Stimulated activated CD8-positive, alpha-beta memory T cell treated with anti-CD3 and anti-CD28 coated beads, Interleukin-4, amount 100 ng/mL, for 48 hours (primary cell): ENCODE measurements at regions not wholly inside any gene's neighbourhood (a gene's known extent, or its start where the extent isn't known, plus 50 kb on each side); places are given as distances from the start of the nearest gene placed in this dataset.
"Not testable (repeated sequence)": the region's sequence is repeated elsewhere in the genome, so short reads cannot be mapped to it uniquely, and the experiment has no call there.

Experiments
- DNase-seq: peaks from one replicate; pipeline ENCODE4 v3.0.0-alpha.2; 2020

DNA sequence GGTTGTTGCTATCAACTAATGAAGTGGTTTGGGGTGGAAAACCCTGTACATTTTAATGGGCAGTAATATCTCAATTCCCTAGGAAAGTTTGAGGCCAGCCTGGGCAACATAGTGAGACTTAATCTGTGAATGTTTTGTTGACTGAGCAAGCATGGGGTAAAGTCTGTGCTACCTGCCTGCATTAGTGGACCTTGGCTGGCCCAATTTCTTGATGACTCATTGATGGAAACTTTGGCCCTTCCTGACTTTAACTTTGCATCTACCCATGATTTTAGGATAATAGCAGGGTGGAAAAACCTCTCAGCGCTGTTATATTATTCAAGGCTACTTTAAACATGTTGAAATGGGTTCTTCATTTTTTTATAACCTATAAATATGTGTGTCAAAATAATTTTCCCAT, 389.4 kb upstream of the RORB start:
- no peak for DNase-seq

DNA sequence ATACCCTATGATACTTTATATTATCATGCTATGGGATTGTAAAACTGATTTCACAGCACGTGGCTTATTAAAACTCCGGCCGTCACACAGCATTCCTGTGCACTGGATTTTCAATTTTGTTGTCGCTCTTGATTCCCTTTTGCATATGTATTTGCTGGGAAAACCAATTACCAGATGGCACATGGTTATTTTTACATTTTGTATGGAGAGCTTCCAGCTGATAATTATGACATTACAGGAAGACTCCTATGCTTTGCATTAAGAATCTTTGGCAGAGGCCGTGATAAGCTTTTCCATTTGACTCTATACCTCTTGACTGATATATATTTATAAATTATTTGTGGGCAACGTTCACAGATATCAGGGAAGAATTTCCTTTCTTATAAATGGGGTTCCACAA, 381.2 kb upstream of the RORB start:
- no peak for DNase-seq

DNA sequence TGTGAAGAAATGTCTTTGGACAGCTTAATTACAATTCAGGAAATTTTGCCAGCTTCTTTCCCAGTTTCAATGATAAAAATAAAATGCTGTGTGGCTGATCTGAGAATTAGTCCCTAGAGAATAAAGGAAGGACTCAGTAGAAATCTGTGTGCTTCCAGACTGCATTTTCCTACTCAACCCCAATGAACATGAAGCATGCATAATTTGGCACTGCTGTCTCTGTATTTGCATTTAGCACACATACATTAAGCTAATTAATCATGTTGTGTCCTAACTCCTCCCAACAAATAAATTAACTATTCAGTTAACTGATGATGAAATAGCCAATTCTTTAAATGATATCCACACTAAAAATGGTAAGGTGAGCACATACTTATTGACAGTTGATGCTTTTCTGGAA, 380.0 kb upstream of the RORB start:
- DNase-seq: no peak

DNA sequence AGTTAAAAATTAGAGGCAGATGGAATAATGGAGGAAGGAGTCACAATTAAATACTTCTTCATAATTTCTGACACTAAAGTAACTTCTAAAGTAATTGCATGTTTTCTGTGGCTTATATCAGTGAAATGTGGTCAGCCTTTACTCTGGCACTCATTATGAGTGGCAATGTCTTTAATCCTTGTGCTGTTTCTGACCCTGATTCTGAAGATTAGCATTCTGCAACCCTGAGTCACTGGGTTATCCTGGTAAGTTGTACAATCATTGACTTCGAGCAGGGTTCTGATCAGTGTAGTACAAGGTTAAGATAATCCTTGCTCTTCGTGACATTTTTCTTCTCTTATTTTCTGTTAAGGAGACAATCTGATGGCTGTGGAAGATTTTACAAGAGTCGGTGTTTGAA, 379.4 kb upstream of the RORB start:
- DNase-seq: no peak

DNA sequence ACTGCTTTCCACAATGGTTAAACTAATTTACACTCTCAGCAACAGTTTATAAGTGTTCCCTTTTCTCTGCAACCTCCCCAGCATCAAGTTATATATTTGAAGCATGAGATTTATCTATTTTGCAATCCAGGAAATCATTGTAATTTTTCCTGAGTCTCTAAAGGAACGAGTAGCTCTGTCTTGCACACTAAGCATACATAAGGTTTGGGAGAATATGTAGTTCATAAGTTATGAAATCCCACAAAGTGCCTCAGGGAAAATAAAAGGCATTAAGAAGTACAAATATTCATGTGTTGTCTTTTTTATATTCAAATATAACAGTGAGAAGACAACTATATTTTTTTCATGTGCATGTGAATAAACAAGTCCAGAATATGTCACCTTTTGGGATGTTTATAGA, 377.1 kb upstream of the RORB start:
- DNase-seq: no peak

DNA sequence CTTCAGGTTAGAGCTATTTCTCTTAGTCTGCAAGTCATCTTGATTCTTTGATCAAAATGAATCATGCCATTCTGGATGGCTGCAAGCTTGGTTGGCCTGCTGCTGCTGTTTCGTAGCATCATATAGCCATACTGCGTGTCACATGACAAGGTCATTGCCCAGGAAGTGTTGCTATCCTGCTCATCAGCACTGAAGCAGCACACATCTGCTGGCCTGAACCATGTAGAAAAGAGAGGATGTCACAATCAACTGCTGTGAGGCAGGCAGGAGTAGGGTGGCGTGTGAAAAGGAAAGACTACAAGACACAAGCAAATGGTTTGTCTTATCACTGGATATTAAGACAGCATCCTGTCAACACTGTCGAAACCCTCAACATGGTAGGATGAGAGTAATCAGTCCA, 376.7 kb upstream of the RORB start:
- DNase-seq: no peak

DNA sequence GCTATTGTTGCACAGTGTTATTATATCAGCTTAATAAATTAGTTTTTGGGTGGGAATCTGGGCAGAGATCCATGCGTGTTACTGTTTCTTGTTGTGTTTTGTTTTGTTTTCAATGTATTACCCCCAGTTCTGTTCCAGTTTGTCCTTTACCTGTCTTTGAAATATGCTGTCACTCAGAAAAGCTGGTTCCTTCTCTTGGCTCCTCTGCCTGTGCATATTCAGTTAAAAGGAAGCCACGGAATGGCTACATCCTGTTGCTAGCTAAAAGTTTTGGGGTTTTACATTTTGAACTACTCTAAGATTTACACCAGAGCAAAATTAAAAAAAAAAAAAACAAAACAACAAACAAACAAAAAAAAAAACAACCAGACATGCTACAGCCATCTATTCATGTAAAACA, 374.9 kb upstream of the RORB start:
- DNase-seq: no peak

DNA sequence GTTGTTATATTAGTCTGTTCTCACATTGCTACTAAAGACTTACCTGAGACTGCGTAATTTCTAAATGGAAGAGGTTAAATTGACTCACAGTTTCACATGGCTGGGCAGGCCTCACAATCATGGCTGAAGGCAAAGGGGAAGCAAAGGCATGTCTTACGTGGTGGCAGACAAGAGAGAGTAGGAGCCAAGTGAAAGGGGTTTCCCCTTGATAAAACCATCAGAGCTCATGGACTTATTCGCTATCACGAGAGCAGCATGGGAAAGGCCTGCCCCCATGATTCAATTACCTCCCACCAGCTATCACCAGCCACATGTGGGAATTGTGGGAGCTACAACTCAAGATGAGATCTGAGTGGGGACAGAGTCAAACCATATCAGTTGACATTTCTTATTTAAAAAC, 374.5 kb upstream of the RORB start:
- DNase-seq: no peak

DNA sequence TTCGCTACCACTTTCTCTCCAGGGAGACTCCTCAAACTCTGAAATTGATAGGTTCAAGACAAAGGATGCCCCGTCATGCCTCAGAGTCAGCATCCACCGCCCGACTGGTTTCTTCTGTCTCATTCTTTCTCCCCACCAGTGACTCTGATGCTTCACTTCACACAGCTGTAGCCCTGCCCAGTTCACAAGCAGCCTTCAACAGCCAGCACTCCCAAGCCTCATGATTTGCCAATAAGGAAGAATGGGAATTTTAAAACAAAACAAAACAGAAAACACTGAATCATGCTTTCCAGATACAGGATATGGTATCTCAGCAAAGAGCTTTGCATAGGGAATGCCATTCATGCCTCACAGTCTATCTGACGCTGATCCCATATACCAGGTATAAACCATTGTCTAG, 371.2 kb upstream of the RORB start:
- DNase-seq: no peak

DNA sequence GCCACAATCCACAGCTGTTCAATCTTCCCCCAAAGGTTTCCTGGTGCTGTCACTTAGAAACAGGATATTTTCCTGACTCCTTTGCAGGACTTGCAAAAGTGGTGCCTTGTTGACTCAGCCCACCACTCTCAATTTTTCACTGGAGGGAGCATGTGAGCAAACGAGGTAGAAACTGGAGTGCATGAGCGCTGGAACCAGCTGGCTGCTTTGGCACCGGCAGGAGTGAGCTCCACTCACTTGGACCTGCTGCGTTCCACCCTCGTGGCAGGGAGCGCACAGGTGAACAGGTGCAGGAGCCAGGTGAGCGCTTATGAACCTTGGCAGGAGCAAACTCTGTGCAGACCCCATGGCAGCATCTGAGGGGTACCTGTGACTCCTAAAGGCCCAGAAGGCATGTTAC, 364.1 kb upstream of the RORB start:
- no peak for DNase-seq

DNA sequence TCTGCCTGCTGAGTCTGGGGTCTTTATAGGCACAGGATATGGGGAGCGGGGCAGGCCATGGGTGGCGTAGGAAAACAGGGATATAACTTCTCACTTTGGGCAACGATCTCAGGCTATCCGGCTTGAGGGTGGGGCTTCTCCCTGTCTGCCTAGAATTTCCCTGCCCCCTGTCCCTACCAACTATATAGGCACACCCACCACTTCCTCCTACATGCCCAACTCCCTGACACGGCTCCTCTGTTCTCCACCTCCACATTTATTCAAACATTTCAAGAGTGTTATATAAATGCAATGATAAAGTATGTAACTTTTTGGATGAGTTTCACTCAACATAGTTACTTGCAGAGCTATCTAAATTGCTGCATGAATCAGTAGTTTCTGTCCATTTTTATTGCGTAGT, 363.2 kb upstream of the RORB start:
- DNase-seq: no peak

DNA sequence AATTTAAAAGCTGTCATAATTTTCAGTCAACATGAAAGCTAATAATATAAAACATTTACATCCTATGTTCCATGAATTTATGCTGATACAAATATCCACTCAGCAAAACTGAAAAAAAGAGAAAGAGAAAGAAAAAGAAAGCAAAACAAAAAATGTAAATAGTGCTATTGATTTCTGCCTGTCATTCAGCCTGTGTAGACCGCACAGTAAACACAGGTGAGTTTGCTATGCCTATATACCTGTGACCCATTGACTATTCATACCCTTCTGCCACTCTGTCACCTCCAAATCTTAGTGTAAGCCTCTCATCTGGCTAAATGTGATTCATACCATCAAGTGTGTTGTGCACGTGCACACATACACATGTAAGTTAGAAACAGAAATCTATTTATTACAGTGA, 359.0 kb upstream of the RORB start:
- DNase-seq: no peak

DNA sequence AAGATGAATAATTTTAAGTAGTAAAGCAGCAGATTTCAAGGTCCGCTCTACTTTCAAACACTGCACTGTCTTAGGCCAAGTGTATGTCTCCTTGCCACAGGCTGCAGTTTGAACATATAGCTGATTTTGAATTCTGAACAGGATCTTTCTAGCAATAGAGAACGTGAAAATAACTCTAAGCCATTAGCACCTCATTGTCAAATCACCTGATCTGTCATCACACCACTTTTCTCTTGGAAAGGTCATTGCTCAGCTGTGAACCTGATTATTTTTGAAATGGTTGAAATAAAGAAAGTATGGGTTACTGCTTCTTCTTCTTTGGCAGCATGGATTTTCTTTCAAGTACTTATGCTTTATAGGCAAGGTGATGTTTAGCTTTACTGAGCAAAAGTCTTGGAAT, 357.0 kb upstream of the RORB start:
- DNase-seq: no peak

DNA sequence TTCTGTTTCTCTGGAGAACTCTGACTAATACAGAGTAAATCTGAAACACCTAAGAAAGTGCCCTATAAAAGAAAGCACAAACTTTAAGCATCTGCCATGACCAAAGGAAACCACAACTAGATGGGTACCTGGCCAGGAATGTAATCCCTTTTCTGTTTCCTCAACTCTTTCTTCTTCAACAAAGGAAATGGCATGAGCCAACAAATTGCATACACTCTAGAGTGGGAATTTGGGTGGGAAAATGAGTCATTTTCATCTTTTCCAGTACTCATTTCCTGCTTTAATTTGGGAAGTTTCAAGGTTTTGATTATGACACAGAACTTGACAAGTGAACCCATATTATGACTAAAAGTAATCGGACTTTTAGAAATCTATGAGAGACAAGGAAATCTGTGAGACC, 349.2 kb upstream of the RORB start:
- no peak for DNase-seq

DNA sequence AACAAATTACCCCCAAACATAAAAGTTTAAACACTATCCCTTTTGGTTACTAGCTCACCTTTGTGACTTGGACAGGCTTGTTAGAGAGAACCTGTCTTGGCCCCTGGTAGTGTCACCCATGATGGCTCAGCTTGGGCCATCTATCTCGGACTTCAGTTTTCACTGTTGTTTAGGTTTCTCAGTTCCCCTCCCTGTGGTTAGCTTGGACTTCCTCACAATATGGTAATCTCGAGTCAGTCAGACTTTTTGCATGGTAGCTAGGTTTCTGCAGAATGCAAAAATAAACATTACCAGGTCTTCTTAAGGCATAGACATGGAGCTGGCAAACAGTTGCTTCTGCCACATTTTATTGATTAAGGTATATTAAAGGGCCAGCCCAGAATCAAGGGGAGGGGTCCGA, 324.3 kb upstream of the RORB start:
- no peak for DNase-seq

DNA sequence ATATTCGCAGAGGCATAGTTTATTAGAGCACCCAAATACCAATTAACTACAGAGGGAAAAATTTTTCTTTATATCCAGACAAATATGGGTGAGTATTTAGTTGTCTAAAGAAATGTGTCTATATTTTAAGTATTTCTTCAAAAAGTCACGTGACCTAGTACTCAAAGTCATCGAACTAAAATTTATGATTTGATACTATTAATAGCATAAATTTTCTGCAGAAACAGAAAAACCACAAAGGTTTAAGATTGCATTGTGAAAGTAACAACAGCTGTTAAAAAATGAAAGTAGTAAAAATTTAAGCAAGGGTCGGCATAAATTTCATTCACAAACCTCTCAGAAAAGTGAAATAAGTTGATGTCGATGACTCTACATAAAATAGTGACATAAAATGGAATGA, 323.9 kb upstream of the RORB start:
- DNase-seq: no peak

DNA sequence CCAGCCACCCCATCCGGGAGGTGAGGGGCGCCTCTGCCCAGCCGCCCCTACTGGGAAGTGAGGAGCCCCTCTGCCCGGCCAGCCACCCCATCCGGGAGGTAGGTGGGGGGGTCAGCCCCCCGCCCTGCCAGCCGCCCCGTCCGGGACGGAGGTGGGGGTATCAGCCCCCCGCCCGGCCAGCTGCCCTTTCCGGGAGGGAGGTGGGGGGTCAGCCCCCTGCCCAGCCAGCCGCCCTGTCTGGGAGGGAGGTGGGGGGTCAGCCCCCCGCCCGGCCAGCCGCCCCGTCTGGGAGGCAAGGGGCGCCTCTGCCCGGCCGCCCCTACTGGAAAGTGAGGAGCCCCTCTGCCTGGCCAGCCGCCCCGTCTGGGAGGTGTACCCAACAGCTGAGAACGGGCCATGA, 299.4 kb upstream of the RORB start:
- not testable (repeated sequence) for DNase-seq

DNA sequence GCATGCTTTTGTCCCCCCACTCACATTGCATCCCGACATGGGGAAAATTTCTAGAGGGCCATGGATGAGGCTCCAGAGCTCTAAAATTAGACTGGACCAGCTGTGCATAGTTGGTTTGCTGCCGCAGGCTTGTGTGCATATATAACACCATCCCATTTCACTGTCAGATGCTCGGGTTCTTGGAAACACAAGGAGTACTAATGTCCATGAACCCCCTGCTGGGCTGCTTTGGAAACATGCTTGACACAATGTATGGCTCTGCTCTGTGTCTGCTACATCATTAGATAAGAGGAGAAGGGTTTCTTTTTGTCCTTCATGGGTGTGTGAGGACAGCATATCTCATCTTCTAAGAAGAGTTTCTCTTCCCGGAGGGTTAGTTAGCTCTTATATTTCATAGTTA, 292.1 kb upstream of the RORB start:
- no peak for DNase-seq

DNA sequence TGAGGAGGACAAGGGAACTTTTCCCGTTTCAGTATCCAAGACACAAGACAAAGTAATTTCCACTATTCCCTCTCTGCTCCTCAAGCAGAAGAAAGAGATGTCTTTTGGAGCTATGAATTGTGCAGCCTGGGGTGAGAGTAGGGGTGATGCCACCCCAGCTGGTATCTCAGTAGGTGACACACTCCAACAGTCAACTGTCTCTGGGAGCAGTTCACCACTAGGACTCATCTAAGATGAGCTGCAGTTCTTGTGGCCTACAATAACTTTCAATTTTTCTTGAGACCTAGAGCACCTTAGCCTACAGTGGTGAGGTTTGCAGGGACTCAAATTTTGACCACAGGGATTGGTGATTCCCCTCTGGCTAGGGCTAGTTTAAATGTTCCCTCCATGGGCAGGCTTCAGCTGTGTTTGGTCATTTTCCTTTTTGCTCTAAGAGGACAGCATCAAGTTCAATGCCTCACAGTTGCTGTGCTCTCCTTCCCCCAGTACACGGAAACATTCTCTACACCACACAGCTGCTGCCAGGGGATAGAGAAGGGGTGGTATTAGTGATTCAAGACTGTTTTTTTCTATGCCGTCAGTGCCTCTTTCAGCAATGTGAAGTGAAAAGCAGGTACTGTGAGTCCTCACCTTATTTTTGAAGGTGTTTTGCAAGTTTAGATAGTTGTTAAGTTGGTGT, 278.6 kb upstream of the RORB start:
- no peak for DNase-seq

DNA sequence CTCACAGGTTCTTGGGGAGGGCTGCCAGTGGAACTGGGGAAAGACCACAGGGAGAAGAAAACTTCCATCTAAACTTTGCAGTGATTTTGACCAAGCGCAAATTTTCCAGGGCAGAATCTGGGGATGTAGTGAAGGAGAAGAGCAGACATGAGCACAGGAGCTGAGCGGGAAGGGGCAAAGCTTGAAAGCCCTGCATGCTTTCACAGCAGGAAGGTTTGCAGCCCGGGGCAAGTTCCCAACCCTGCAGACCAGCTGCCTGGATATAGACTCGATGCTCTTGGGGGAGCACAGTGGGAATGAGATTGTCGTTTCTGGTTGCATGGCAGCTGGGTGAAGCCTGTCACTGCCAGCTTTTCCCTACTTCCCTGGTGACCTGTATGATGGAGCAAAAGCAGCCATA, 276.8 kb upstream of the RORB start:
- no peak for DNase-seq

DNA sequence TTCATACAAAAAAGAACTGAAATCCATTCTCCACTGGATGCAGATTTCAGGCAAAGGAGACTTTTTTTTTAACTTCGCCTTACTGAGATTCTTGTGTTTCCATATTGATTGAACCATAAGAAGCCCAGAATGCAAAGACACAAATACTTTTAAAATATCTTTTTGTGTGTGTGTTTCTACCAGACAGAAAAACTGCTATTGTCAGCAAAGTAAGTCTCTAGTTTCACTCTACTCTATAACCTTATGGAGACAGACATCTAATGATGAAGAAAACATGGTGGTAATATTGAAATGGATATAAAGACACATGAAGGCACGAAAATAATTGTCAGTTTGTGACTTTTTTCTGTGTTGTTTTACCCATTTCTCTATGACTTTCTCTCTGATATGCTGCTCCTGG, 260.3 kb upstream of the RORB start:
- DNase-seq: no peak

DNA sequence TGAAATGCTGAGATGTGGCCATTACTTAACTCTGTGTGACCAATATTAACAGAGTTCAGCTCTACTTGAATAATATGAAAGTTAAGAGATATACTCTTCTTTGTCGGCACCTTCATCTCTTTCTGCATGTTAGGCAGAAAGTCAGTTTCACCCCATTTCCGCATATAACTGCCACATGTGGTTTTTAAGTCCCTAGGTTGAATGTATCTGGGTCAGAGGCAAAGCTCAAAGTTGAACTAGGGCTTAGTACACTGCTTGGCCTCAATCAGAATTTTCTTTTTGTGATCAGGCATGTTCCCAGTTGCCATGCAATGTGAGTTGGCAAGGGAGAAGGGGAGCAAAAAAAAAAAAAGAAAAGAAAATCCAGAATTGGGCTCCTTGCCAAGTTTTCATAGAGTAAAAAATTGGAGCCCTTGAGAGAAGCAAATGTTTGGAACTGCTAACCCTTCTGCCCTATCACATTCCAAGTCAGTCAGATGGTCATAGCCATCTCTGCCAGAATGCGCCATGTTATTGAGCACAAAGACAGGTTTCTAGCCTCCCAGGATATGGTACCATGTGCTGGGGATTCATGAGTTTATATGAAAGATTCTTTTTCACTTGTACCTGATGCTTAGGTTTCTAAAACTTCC, 251.2 kb upstream of the RORB start:
- no peak for DNase-seq

DNA sequence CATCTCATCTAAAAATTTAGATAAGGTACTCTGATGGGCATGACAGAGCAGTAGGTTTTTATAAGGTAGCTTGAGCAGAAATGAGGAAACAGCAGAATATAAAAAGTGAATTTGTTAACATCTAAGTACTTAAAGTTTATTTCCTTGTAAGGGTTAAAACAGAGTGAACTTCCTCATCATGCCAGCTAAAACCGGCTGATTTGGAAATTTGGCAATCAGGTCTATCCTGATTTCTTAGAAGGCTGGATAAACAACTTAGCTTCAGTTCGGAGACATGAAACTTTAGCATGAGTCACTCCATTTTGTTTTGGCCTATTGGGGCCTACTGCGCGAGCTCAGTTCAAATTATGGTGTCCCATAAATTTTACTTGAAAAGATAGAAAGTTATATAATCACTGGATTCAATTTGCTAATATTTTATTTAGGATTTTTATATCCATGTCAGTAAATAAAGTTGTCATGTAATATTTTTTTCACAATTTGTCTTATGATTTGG, 241.6 kb upstream of the RORB start:
- DNase-seq: no peak

DNA sequence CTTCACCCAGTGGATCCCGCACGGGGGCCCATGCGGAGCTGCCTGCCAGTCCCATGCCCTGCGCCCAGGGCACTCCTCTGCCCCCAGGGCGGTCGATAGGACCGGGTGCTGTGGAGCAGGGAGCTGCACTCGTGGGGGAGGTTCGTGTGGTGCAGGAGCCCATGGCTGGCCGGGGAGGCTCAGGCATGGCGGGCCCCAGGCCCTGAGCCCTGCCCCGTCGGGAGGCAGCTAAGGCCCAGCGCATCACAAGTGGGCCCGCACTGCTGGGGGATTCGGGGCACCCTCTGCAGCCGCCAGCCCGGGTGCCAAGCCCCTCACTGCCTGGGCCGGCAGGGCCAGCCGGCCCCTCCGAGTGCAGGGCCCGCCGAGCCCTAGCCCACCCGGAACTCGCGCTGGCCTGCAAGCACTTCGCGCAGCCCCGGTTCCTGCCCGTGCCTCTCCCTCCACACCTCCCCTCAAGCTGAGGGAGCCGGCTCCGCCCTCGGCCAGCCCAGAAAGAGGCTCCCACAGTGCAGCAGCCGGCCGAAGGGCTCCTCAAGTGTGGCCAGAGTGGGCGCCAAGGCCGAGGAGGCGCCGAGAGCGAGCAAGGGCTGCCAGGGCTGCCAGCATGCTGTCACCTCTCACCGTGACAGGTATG, 221.1 kb upstream of the RORB start:
- DNase-seq: no peak

DNA sequence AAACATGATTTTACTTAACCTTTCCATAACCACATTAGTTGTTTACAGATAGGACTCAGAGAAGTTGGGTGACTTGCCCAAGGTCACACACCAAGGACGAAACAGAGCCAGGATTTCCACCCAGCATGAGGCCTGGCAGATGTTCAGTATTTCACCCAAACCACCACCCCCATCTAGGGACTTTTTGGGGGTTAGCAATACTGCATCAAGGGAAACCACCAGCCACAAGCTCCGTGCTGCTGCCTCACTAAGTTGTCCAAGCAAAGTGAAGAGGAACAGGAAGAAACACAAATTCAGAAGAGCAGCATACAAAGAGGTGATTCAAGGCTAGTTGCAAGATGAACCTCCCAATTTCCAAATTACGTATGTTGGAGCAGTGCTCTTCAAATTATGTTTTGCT, 219.6 kb upstream of the RORB start:
- peak; percentile 37 for DNase-seq
